Kidney epithelial cell (primary cell): ENCODE measurements at regions not wholly inside any gene's neighbourhood (a gene's known extent, or its start where the extent isn't known, plus 50 kb on each side); places are given as distances from the start of the nearest gene placed in this dataset.

Experiments
- DNase-seq: peaks from one replicate; pipeline ENCODE4 v3.0.0-alpha.2; 2010; ENCODE audit warnings: low read depth
- H3K27me3 ChIP-seq: 2 replicates; pipeline ENCODE4 v1.6.0; 2011; ENCODE audit warnings: low read length; ENCODE audit not compliant: control insufficient read depth, insufficient read depth
- H3K36me3 ChIP-seq: 2 replicates; pipeline ENCODE4 v1.5.1; 2011; ENCODE audit warnings: low read length; ENCODE audit not compliant: control insufficient read depth, insufficient read depth
- H3K4me3 ChIP-seq: 2 replicates; pipeline ENCODE4 v1.5.1; 2011; ENCODE audit warnings: low read depth, mild to moderate bottlenecking, control low read depth, low read length
- CTCF ChIP-seq: IDR thresholded peaks from 2 replicates; pipeline ENCODE4 v1.5.1; 2011; ENCODE audit warnings: mild to moderate bottlenecking, moderate library complexity, low read length, control low read depth, inconsistent platforms; ENCODE audit not compliant: insufficient read depth, poor library complexity, severe bottlenecking

DNA sequence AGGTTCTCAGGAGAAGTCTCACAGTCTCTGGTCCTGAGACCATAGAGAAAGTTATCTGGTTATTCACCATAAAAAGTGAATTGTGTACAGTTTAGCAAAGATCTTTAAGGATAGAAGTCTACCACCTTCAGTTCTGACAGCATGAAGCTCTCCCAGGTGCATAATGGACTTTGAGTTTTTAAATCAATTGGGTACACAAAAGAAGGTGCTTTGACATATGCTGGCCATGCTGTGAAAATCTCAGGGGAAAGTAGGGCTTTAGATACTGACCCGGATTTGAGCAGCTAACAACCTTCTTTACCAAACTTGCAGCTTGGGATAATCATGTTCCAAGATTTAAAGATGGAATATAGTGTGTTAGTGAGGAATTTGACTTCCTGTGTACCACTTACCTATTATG lies 264.2 kb downstream of the ZSWIM6 start:
- H3K4me3 ChIP-seq = no peak overlapping the region
- no peaks in the 10 kb centered on the region for H3K36me3 ChIP-seq
- no peaks in the 10 kb centered on the region for H3K27me3 ChIP-seq
- no peak for TF ChIP-seq CTCF
- DNase-seq = no peak

DNA sequence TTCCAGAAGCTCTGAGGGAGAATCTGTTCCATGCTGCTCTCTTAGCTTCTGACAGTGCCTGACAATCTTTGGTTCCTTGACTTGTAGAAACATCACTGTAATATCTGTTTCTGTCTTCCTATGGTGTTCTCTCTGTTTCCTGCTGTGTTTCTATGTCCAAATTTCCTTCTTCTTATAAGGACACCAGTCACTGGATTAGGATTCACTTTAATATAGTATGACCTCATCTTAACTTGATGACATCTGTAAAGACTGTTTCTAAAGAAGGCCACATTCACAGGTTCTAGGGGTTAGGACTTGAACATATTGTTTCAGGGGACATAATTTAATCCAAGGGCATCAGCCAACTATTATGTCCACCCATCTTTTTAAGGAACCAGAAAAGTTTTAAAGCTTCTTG lies 265.6 kb downstream of the ZSWIM6 start:
- no peak for DNase-seq
- Histone ChIP-seq H3K4me3 (no peak overlapping the region), H3K27me3 (no peaks in the 10 kb centered on the region), H3K36me3 (no peaks in the 10 kb centered on the region)
- no peak for TF ChIP-seq CTCF

DNA sequence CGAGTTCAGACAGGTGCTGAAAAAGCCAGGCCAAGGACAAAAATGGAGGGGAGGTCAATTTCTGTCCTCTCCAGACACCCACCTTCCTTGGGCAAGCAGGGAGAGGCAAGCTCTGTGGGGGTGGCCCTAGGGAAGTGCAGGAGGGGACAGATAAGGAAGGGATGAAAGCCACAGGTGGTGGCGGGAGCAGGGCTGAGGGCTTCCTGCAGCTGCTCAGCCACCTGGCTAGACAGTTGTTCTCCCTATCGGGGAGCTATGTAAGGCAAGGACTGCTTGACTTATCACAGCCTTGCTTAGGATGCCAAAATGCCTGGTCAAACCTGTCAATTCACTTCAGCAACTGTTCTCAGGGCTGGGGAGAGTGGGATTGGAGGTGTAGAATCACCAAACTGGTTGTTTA lies 266.1 kb downstream of the ZSWIM6 start:
- Histone ChIP-seq H3K4me3 (no peak overlapping the region), H3K36me3 (no peaks in the 10 kb centered on the region), H3K27me3 (no peaks in the 10 kb centered on the region)
- no peak for TF ChIP-seq CTCF
- no peak for DNase-seq

DNA sequence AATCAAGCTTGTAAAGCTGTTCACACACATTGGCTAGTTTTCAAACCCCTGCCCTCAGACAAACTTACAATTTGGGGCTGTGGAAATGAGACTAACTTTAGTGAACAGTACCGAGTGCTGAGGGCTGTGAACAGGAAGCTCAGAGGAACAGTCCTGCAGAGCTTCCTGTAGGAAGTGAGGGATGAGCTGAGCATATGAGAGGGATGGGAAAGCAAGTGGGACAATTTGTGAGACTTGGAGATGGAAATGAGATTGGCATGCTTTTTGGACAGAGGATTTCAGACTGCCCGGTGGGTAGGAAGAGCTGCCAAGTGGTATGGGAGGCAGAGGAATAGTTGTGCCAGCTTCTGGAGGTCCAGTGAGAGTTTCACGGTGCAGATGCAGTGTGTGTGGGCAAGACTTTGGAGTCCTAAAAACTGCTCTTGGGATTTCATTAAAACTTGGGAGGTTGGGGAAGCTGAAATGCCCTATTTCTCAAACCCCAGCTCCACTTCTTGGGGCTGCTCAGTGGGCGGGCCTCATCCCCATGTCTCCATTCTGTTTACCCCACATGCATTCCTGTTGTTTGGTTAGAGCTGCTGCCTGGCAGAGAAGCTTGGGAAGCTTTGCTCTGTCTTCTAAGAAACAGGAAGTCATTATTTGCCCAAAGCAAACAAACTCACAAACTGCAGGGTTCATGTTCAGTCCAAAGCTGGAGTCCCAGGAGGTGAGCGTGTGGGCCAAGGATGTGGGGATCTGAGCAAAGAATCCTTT lies 267.5 kb downstream of the ZSWIM6 start:
- Histone ChIP-seq H3K4me3 (no peak overlapping the region), H3K27me3 (no peaks in the 10 kb centered on the region), H3K36me3 (no peaks in the 10 kb centered on the region)
- no peak for DNase-seq
- TF ChIP-seq CTCF = no peak

GRCh38 chr5:61600123-61600444 lies 268.0 kb downstream of the ZSWIM6 start:
- no peak for TF ChIP-seq CTCF
- H3K4me3 ChIP-seq = no peak overlapping the region
- H3K36me3 ChIP-seq = no peaks in the 10 kb centered on the region
- H3K27me3 ChIP-seq = no peaks in the 10 kb centered on the region
- no peak for DNase-seq

DNA sequence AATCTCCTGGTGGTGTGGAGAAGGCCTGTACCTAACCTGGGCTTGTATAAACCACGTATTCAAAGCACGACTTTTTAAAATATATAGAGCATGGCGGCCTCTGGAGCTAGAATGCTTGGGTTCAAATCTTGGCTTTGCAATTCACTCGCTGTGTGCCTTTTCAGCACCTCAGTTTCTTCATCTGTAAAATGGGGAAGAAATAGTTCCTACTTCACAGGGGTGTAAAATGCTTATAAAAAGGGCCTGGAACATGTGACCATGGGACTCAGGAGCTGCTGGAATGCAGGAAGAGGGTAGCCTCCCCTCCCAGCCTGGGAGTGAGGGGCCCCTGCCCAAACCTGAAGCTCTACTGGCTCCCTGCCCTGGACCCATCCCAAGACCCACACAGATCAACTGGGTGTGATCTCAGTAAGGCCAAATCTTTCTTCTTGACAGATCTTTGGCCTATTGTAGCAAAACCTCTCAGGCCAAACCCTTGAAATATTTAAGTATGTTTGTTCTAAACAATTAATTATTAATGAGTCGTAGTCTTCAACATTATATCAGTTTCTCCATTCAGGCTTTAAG lies 269.0 kb downstream of the ZSWIM6 start:
- Histone ChIP-seq H3K4me3 (no peak overlapping the region), H3K36me3 (no peaks in the 10 kb centered on the region)
- no peak for DNase-seq

More for the DNA sequence above, 269.0 kb downstream of the ZSWIM6 start:
- no peak for TF ChIP-seq CTCF
- no peaks in the 10 kb centered on the region for H3K27me3 ChIP-seq
